HepG2 (cell line): ENCODE measurements at regions not wholly inside any gene's neighbourhood (a gene's known extent, or its start where the extent isn't known, plus 50 kb on each side); places are given as distances from the start of the nearest gene placed in this dataset.

Experiments
- AGO1 ChIP-seq: fragments of 200-400 bp; formaldehyde crosslinking; IDR thresholded peaks from 2 replicates; pipeline ENCODE4 v1.6.1; 2017; ENCODE audit warnings: mild to moderate bottlenecking, low read depth, low read length, moderate library complexity; ENCODE audit not compliant: poor library complexity, severe bottlenecking
- DNMT1 ChIP-seq: sonication (generic); formaldehyde crosslinking; IDR thresholded peaks from 2 replicates; pipeline ENCODE4 v1.5.1; 2020; ENCODE audit warnings: mild to moderate bottlenecking, missing genetic modification reagents
- GABPB1 ChIP-seq: IDR thresholded peaks from 2 replicates; pipeline ENCODE4 v1.6.1; 2016; ENCODE audit warnings: mild to moderate bottlenecking, missing genetic modification reagents, moderate library complexity, missing compliant biosample characterization
- IKZF4 ChIP-seq: sonication (generic); formaldehyde crosslinking; IDR thresholded peaks from 2 replicates; pipeline ENCODE4 v1.5.1; 2020; ENCODE audit warnings: borderline replicate concordance, mild to moderate bottlenecking, low read depth, missing genetic modification reagents; ENCODE audit errors: not compliant biosample characterization
- KMT2A ChIP-seq: sonication (generic); formaldehyde crosslinking; IDR thresholded peaks from 2 replicates; pipeline ENCODE4 v1.4.0; 2020; ENCODE audit warnings: missing genetic modification reagents
- SMAD9 ChIP-seq: sonication (generic); formaldehyde crosslinking; IDR thresholded peaks from 2 replicates; pipeline ENCODE4 v1.5.1; 2020; ENCODE audit warnings: mild to moderate bottlenecking, missing genetic modification reagents
- STAT5B ChIP-seq: sonication (generic); formaldehyde crosslinking; IDR thresholded peaks from 2 replicates; pipeline ENCODE4 v1.4.0; 2020; ENCODE audit warnings: missing genetic modification reagents
- SUZ12 ChIP-seq: fragments of 150-350 bp; IDR thresholded peaks from 2 replicates; pipeline ENCODE4 v1.6.1; 2014; ENCODE audit warnings: low read depth, low read length
- SYNCRIP ChIP-seq: fragments of 200-400 bp; formaldehyde crosslinking; IDR thresholded peaks from 2 replicates; pipeline ENCODE4 v1.6.1; 2018; ENCODE audit warnings: mild to moderate bottlenecking, low read depth, low read length; ENCODE audit not compliant: insufficient read depth
- TBL1XR1 ChIP-seq: fragments of 150-350 bp; IDR thresholded peaks from 2 replicates; pipeline ENCODE4 v1.6.1; 2014; ENCODE audit warnings: borderline replicate concordance, low read length; ENCODE audit not compliant: partially characterized antibody
- THAP9 ChIP-seq: sonication (generic); formaldehyde crosslinking; IDR thresholded peaks from 2 replicates; pipeline ENCODE4; 2020; ENCODE audit warnings: missing genetic modification reagents, mild to moderate bottlenecking, borderline replicate concordance
- XBP1 ChIP-seq: sonication (generic); formaldehyde crosslinking; IDR thresholded peaks from 2 replicates; pipeline ENCODE4 v1.5.0; 2020; ENCODE audit warnings: missing genetic modification reagents
- ZBTB34 ChIP-seq: sonication (generic); formaldehyde crosslinking; IDR thresholded peaks from 2 replicates; pipeline ENCODE4 v1.8.0; 2022; ENCODE audit warnings: mild to moderate bottlenecking, missing genetic modification reagents
- ZFP36L2 ChIP-seq: sonication (generic); formaldehyde crosslinking; IDR thresholded peaks from 2 replicates; pipeline ENCODE4 v1.4.0; 2020; ENCODE audit warnings: missing genetic modification reagents
- ZNF18 ChIP-seq: sonication (generic); formaldehyde crosslinking; IDR thresholded peaks from 2 replicates; pipeline ENCODE4 v1.8.0; 2022; ENCODE audit warnings: mild to moderate bottlenecking, missing genetic modification reagents; ENCODE audit not compliant: insufficient replicate concordance
- ZNF335 ChIP-seq: sonication (generic); formaldehyde crosslinking; IDR thresholded peaks from 2 replicates; pipeline ENCODE4 v1.4.0; 2020; ENCODE audit warnings: missing genetic modification reagents
- ZNF552 ChIP-seq: sonication (generic); formaldehyde crosslinking; IDR thresholded peaks from 2 replicates; pipeline ENCODE4 v1.9.0; 2022; ENCODE audit warnings: missing genetic modification reagents, mild to moderate bottlenecking, borderline replicate concordance
- ZNF614 ChIP-seq: IDR thresholded peaks from 2 replicates; pipeline ENCODE4 v1.6.1; 2018; ENCODE audit warnings: missing biosample characterization, missing genetic modification reagents, inconsistent platforms, borderline replicate concordance
- ZNF616 ChIP-seq: sonication (generic); formaldehyde crosslinking; IDR thresholded peaks from 2 replicates; pipeline ENCODE4 v1.5.0; 2020; ENCODE audit warnings: low read depth, mild to moderate bottlenecking, missing genetic modification reagents
- ZNF772 ChIP-seq: sonication (generic); formaldehyde crosslinking; IDR thresholded peaks from 2 replicates; pipeline ENCODE4 v1.5.0; 2020; ENCODE audit warnings: mild to moderate bottlenecking, missing genetic modification reagents
- ZNF879 ChIP-seq: sonication (generic); formaldehyde crosslinking; IDR thresholded peaks from 2 replicates; pipeline ENCODE4 v1.8.1; 2023; ENCODE audit warnings: missing genetic modification reagents
- ZSCAN31 ChIP-seq: sonication (generic); formaldehyde crosslinking; IDR thresholded peaks from 2 replicates; pipeline ENCODE4 v1.5.0; 2020; ENCODE audit warnings: low read depth, mild to moderate bottlenecking, missing genetic modification reagents
- ZSCAN9 ChIP-seq: IDR thresholded peaks from 2 replicates; pipeline ENCODE4 v1.6.1; 2016; ENCODE audit warnings: borderline replicate concordance
- TF ChIP-seq, protein P1 (sequence below): sonication (generic); formaldehyde crosslinking; IDR thresholded peaks from 2 replicates; pipeline ENCODE4 v1.8.1; 2023; ENCODE audit warnings: mild to moderate bottlenecking, inconsistent platforms, moderate library complexity, missing genetic modification reagents, borderline replicate concordance

DNA sequence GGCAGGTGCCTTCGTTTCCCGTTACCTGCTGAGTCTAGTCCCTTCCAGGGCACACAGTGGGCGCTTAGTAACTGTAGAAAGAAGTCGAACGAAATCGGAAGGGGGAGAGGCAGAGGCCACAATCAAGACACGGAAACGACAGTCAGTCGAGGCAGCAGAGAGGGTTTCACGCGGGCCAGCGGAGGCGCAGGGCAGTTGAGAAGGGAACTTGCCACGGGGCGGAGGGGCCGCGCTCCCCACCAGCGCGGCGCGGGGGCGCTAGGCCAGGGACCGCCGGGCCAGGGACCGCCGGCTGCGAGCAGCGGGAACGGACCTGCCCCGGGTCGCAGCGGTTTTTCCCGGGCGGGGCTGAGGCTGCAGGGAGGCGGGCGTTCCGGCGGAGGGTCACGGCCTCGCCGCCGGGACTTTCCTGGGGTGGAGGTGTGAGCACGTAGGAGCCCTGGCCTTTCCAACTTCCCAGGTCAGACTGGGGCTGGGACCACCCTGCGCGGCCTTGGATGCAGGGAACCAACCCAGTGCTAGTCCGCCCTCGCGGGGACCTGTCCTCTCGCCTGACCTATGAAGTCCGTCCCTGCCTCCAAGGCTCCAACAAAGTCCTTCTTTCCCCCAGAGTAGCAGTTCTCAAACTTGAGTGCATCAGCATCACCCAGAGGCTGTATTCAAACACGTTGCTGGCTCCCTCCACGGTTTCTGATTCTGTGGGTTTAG, 150.1 kb upstream of the FGGY start (continued):
- no peak for TF ChIP-seq TBL1XR1
- no peak for TF ChIP-seq THAP9 (CRISPR knock-in tag)
- TF ChIP-seq KMT2A = 0 out of 2 replicates have a peak, but pooled peaks have one; percentile 34
- TF ChIP-seq ZNF614 (CRISPR knock-in tag) = no peak
- TF ChIP-seq ZSCAN9 = no peak
- TF ChIP-seq ZFP36L2 (CRISPR knock-in tag) = no peak
- TF ChIP-seq, protein P1, sequence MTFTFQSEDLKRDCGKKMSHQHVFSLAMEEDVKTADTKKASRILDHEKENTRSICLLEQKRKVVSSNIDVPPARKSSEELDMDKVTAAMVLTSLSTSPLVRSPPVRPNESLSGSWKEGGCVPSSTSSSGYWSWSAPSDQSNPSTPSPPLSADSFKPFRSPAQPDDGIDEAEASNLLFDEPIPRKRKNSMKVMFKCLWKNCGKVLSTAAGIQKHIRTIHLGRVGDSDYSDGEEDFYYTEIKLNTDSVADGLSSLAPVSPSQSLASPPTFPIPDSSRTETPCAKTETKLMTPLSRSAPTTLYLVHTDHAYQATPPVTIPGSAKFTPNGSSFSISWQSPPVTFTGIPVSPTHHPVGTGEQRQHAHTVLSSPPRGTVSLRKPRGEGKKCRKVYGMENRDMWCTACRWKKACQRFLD = no peak
- no peak for TF ChIP-seq AGO1
- TF ChIP-seq ZNF879 (CRISPR knock-in tag) = no peak
- peak; percentile 53; the same call in 1 of the 2 replicates for TF ChIP-seq ZSCAN31
- no peak for TF ChIP-seq DNMT1 (CRISPR knock-in tag)
- no peak for TF ChIP-seq ZNF616 (CRISPR knock-in tag)
- no peak for TF ChIP-seq ZNF18 (CRISPR knock-in tag)
- no peak for TF ChIP-seq STAT5B
- no peak for TF ChIP-seq SUZ12
- TF ChIP-seq XBP1 (CRISPR knock-in tag) = no peak
- TF ChIP-seq ZNF772 = no peak
- no peak for TF ChIP-seq ZNF552 (CRISPR knock-in tag)
- no peak for TF ChIP-seq ZNF335 (CRISPR knock-in tag)
- TF ChIP-seq SMAD9 (CRISPR knock-in tag) = no peak
- TF ChIP-seq GABPB1 (CRISPR knock-in tag) = peak; percentile 61; the same call in 1 of the 2 replicates
- no peak for TF ChIP-seq IKZF4 (CRISPR knock-in tag)
- TF ChIP-seq ZBTB34 (CRISPR knock-in tag) = no peak
- TF ChIP-seq SYNCRIP = no peak
